Left lung (tissue), 4 donors: ENCODE measurements at regions not wholly inside any gene's neighbourhood (a gene's known extent, or its start where the extent isn't known, plus 50 kb on each side); places are given as distances from the start of the nearest gene placed in this dataset.
"Not testable (repeated sequence)": the region's sequence is repeated elsewhere in the genome, so short reads cannot be mapped to it uniquely, and the experiment has no call there.

Source experiments
- ATAC-seq: fragments of 200-7000 bp; cut with Tn5 transposase; one replicate; pipeline ENCODE4 v1.9.1; 2020; ENCODE audit warnings: moderate library complexity
- DNase-seq, 4 donors: peaks; one replicate each; pipeline ENCODE4 v3.0.0-alpha.2; 2013 to 2020
- H3K27ac ChIP-seq, 2 donors: fragments of 200-600 bp; sonication (generic) in 1 of 2; one replicate each; pipeline versions ENCODE4 v1.5.0 to v1.8.0; 2020 to 2021
- H3K27me3 ChIP-seq, 2 donors: fragments of 200-600 bp; sonication (generic) in 1 of 2; one replicate each; pipeline versions ENCODE4 v1.5.0 to v1.8.0; 2020 to 2021
- H3K36me3 ChIP-seq, 2 donors: fragments of 200-600 bp; sonication (generic) in 1 of 2; one replicate each; pipeline versions ENCODE4 v1.5.0 to v1.8.0; 2020 to 2021
- H3K4me1 ChIP-seq, 2 donors: fragments of 200-600 bp; one replicate each; pipeline ENCODE4 v1.8.0; 2021
- H3K4me3 ChIP-seq, 2 donors: fragments of 200-600 bp; sonication (generic) in 1 of 2; one replicate each; pipeline versions ENCODE4 v1.5.0 to v1.8.0; 2020 to 2021; ENCODE audit warnings: mild to moderate bottlenecking in 1 of 2
- H3K9me3 ChIP-seq, 2 donors: fragments of 200-600 bp; sonication (generic) in 1 of 2; one replicate each; pipeline versions ENCODE4 v1.5.0 to v1.8.0; 2020 to 2021
- intact Hi-C, 2 donors: fragments of 100-400 bp; cut with DNase I; formaldehyde crosslinking; loops; one replicate each; pipeline versions ENCODE4 v1.11.2 to v1.14.2; 2022
- TF ChIP-seq, protein P1 (sequence below), 2 donors: fragments of 200-600 bp; sonication (generic) in 1 of 2; IDR thresholded peaks; one replicate each; pipeline versions ENCODE4 v1.5.0 to v1.8.0; 2021; ENCODE audit warnings: antibody characterized with exemption in 2 of 2
- donor health status: DM: no; HTN: yes; CAD: no.
- donor health status: DM: no; HTN: no; CAD: no.

DNA sequence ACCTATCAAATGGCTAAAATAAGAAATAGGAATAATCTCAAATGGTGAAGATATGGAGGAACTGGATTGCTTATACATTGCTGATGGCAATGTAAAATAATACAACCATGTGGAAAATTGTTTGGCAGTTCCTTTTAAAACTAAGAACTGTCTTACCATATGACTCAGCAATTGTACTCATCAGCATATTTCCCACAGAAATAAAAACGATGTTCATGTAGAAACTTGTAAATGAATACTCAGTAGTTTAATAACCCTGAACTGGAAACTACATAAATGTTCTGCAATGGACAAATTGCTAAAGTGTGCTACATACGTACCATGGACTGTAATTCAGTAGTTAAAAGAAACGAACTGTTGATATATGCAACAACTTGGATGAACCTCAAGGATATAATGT lies 253.9 kb upstream of the RBMS3 start:
- H3K9me3 ChIP-seq, result peaks cover 0 to 11% of the 10 kb centered on the region in 2 donors
- no peaks in the 10 kb centered on the region for H3K4me1 ChIP-seq
- no peaks in the 10 kb centered on the region for H3K27me3 ChIP-seq
- H3K27ac ChIP-seq, result no peak overlapping the region
- intact Hi-C loops, result no loop called here
- DNase-seq, result no peak
- no peak overlapping the region for H3K4me3 ChIP-seq
- ATAC-seq, result no peak
- TF ChIP-seq, protein P1, sequence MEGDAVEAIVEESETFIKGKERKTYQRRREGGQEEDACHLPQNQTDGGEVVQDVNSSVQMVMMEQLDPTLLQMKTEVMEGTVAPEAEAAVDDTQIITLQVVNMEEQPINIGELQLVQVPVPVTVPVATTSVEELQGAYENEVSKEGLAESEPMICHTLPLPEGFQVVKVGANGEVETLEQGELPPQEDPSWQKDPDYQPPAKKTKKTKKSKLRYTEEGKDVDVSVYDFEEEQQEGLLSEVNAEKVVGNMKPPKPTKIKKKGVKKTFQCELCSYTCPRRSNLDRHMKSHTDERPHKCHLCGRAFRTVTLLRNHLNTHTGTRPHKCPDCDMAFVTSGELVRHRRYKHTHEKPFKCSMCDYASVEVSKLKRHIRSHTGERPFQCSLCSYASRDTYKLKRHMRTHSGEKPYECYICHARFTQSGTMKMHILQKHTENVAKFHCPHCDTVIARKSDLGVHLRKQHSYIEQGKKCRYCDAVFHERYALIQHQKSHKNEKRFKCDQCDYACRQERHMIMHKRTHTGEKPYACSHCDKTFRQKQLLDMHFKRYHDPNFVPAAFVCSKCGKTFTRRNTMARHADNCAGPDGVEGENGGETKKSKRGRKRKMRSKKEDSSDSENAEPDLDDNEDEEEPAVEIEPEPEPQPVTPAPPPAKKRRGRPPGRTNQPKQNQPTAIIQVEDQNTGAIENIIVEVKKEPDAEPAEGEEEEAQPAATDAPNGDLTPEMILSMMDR (IDR thresholded peaks at IDR 0.05), result no peak
- H3K36me3 ChIP-seq, result no peaks in the 10 kb centered on the region

DNA sequence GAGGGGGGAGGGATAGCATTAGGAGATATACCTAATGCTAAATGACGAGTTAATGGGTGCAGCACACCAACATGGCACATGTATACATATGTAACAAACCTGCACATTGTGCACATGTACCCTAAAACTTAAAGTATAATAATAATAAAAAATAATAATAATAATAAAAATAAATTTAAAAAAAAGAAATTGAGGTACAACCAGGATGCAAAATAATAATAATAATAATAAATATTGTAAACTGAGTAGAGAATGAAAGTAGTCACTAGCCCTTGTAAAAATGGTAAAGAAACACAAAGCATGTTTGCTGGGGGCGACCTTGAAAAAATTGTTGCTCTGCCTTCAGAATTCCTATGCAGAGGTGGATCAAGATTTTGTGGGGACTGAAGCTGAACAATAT lies 249.7 kb upstream of the RBMS3 start:
- intact Hi-C loops, H3K27me3 ChIP-seq, H3K27ac ChIP-seq, H3K4me3 ChIP-seq, H3K36me3 ChIP-seq, H3K4me1 ChIP-seq, ATAC-seq, H3K9me3 ChIP-seq, DNase-seq: not testable (repeated sequence)

DNA sequence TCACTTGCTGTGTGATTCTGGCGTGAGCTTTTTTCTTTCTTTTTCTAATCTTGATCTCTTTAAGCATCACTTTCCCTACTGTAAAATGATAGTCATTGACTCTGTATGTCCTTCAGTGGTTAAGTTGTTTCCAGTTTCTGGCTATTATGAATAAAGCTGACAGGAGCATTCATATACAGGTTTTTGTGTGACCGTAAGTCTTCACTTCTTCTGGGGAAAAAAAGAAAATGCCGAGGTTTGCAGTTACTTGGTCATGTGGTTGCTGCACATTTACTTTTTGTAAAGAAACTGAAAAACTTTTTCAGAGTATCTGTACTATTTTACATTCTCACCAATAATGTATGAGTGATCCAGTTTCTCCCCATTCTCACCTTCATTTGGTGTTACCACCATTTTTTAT lies 247.4 kb upstream of the RBMS3 start:
- no peak for ATAC-seq

DNA sequence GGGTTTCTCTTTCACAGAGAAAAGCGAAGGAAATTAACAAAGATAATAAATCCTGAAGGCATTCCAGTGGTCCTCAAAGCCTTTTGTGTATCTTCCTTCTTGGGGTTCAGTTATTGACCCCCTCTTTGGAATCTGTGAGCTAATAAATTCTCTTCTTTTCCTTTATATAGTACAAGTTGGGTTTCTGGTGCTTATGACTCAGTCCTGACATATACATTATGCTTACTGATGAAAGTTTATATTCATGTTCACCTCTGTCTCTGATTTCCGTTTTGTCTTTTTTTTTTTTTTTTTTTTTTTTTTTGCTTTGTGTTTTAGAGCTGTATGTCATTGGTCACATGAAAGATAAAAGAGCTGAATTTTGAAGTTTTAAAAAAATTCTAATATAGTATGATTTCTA lies 230.7 kb upstream of the RBMS3 start:
- Histone ChIP-seq H3K4me3 (no peak overlapping the region), H3K4me1 (no peaks in the 10 kb centered on the region), H3K36me3 (no peaks in the 10 kb centered on the region), H3K27me3 (no peaks in the 10 kb centered on the region), H3K27ac (no peak overlapping the region), H3K9me3 (peaks cover 0 to 12% of the 10 kb centered on the region in 2 donors)
- TF ChIP-seq, protein P1 (IDR thresholded peaks at IDR 0.05), result no peak
- DNase-seq (no peak), ATAC-seq (no peak)
- intact Hi-C loops, result no loop called here

More for the DNA sequence above, 247.4 kb upstream of the RBMS3 start:
- TF ChIP-seq, protein P1 (IDR thresholded peaks at IDR 0.05), result no peak
- Histone ChIP-seq H3K27me3 (no peaks in the 10 kb centered on the region), H3K27ac (no peak overlapping the region), H3K4me3 (no peak overlapping the region), H3K36me3 (no peaks in the 10 kb centered on the region), H3K9me3 (peaks cover 0 to 3% of the 10 kb centered on the region in 2 donors), H3K4me1 (no peaks in the 10 kb centered on the region)
- DNase-seq, result no peak
- intact Hi-C loops, result no loop called here

DNA sequence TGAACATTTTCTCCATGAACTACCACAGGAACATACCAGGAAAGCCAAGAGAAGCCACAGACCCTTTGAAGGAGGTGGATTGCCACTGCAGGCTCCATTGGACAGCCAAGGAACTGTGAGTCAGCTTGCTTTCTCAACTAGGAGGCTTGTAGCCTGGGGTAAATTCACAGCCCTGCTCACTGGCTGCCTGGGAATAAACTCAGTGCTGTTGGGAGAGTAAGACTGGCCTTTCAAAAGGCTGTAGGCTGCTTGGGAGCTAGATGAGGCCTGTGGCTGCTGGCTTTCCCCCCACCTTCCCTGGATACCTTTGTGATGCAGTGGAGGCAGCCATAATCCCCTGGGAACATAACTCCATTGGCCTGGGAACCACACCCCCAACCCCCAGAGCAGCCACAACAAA lies 223.5 kb upstream of the RBMS3 start:
- intact Hi-C loops, result no loop called here
- TF ChIP-seq, protein P1 (IDR thresholded peaks at IDR 0.05), result no peak

DNA sequence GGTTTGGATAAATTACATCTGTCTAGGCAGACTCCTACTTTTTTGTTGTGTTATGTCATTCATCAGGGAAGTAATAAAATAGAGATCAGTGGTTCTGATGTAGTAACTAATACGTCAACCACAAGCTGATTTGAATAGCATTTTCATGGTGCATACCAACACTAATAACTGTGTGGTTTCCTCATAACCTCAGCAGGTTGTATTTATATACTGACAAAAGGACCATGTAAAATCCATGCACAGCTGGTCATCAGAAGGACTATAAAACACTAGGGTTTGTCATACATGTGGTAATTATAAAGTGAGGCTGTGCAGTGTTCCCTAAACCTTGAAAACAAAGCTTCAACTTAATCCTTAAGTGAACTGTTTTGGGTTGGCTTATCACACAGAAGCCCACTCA lies 216.8 kb upstream of the RBMS3 start:
- no peak overlapping the region for H3K27ac ChIP-seq
- H3K4me3 ChIP-seq, result no peak overlapping the region
- intact Hi-C loops, result no loop called here
- H3K36me3 ChIP-seq, result no peaks in the 10 kb centered on the region
- no peak for ATAC-seq
- peaks cover 0 to 10% of the 10 kb centered on the region in 2 donors for H3K9me3 ChIP-seq
- H3K4me1 ChIP-seq, result no peaks in the 10 kb centered on the region
- H3K27me3 ChIP-seq, result no peaks in the 10 kb centered on the region
- TF ChIP-seq, protein P1 (IDR thresholded peaks at IDR 0.05), result no peak
- peak in 1 of 4 donors; percentile 5 for DNase-seq

More for the DNA sequence above, 223.5 kb upstream of the RBMS3 start:
- Histone ChIP-seq H3K36me3 (no peaks in the 10 kb centered on the region), H3K4me3 (no peak overlapping the region), H3K27me3 (no peaks in the 10 kb centered on the region), H3K9me3 (peaks cover 0 to 40% of the 10 kb centered on the region in 2 donors), H3K4me1 (no peaks in the 10 kb centered on the region), H3K27ac (no peak overlapping the region)
- ATAC-seq, result no peak
- no peak for DNase-seq
